ENCODE measurements at regions not wholly inside any gene's neighbourhood (a gene's known extent, or its start where the extent isn't known, plus 50 kb on each side); places are given as distances from the start of the nearest gene placed in this dataset.
A peak's percentile ranks its signal among the peaks of the same experiment; 100 is the strongest.

- DNase-seq (ENCODE audit: low read depth in 3 of 3): no peak
Measured at GRCh38 chr14:86003998-86004397, 474.1 kb downstream of the FLRT2 start.

GRCh38 chr14:85996551-85996950 is 466.6 kb downstream of the FLRT2 start:
- DNase-seq (ENCODE audit: low read depth in 3 of 3): no peak

- no peak for DNase-seq (ENCODE audit: low read depth in 3 of 3)
Measured at GRCh38 chr14:85991156-85991555, 461.2 kb downstream of the FLRT2 start.

DNA sequence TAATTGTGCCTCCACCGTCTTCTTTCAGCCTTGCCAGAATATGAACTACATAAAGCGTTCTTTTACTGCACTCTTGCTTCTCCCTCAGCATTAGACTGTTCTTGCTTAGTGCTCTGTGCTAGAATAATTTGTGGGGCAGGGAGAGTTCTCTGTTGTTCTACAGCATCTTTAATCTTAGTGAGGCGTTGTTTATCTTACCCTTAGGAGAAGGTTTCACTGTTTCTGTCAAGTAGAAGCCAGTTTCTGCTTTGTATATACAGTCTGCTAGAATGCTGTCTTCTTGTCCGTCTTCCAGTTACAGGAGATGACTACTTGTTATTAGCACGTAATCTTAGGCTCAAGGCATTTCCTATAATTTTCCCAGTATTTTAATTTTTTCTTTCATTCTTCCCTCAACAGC is 458.0 kb downstream of the FLRT2 start:
- no peak for DNase-seq (ENCODE audit: low read depth in 3 of 3)

DNA sequence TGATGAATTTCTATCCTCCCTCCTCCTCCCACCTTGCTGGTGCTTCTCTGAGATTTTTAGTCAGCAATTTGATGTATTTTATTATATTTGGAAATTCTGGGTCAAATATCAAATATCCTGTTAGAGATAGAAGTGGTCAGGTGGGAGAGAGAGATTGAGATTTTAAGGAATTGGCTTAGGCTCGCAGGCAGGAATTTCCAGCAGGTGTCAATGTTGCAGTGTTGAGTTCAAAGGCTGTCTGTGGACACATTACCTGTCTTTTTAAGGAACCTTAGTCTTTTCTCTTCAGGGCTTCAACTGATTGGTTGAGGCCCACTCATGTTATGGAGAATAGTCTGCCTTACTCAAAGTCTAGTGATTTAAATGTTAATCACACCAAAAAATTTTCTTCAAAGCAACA is 457.3 kb downstream of the FLRT2 start:
- DNase-seq (ENCODE audit: low read depth in 3 of 3): no peak

DNA sequence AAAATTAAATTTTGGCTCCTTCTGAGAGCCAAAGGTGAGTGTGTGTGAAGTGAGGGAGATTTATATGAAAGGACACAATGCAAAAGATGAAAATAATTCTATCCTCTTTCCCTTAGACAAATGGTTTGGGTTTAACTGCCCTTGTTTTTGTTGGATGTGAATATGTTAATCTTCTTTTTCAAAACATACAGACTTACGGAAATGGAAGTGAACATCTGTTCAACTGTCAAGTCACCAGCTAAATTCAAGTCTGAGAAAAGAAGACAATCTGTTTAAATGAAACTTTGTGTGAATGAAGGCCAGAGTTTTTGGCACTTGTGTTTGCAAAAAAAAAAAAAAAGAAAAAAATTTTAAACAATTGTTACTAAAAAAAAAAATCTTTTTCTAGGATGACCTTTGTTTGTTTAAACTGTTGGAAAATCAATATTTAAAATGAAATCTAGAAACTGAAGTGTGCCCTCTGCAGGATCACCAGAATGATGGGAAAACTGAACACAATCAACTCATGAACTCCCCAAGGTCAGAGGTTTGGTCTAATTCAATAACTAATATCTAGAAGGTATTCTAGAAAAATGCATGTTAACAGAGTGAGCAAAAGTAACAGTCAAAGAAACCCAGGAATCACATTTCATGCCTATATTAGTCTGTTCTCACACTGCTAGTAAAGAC is 448.8 kb downstream of the FLRT2 start:
- no peak for DNase-seq (ENCODE audit: low read depth in 3 of 3)

GRCh38 chr14:85974602-85975001 is 444.7 kb downstream of the FLRT2 start:
- no peak for DNase-seq (ENCODE audit: low read depth in 3 of 3)

DNA sequence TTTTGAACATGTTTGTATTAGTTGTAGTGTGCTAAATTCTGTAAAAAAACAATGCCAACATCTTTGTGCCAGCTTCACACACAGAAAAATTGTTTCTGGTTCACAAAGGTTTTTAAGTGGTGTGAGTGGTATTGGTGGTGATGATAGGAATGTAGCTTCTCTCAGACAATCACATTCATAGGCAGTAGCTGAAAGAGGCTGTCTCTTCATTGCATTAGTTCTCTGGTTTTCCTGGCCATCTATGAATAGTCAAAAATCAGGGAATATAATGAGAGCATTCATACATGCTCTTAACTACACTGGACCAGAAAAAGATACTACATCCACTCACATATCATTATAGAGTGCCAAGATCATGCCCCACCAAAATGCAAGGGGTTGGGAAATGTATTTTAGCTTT is 433.5 kb downstream of the FLRT2 start:
- DNase-seq (ENCODE audit: low read depth in 3 of 3): no peak

- no peak for DNase-seq (ENCODE audit: low read depth in 3 of 3)
Measured at GRCh38 chr14:85960756-85961155, 430.8 kb downstream of the FLRT2 start.

GRCh38 chr14:85959063-85959462 is 429.1 kb downstream of the FLRT2 start:
- DNase-seq (ENCODE audit: low read depth in 3 of 3): no peak

DNA sequence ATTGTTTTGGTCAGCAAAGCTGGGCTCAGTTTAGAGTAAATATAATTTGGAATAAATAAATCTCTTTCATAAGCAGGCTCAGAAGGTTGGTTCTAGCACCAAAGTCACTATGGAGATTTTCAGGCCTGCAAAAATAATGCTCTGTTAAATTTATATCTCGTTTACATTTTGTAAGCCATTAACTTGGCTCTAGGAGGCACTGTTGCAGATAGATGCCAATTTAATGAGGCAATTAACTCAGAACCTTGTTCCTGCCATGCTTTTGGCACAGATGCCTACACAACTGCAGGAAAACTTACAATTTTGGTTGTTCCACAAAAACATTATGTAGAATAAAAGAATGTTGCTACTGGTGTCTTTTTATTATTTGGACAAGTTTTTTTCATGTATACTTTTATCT is 428.1 kb downstream of the FLRT2 start:
- no peak for DNase-seq (ENCODE audit: low read depth in 3 of 3)

DNA sequence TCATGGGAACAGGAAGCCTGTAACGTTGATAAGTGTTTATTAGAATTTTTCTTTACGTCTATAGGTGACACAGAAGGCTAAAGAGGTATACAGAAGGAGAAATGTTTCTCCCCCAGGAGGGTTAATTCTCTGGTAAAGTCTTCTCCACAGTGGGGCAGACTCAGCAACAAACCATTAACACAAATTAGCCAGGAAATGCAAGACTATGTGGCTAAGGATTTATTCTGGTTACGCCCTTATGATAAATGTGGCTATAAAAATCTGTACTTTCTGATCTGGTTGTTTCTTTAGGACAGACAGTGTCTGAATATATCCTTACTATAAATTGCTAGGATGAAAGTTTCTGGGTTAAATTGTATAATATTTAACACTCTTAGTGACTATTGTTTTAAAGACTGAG is 423.3 kb downstream of the FLRT2 start:
- no peak for DNase-seq (ENCODE audit: low read depth in 3 of 3)

- no peak for DNase-seq (ENCODE audit: low read depth in 3 of 3)
Measured at GRCh38 chr14:85948153-85948552, 418.2 kb downstream of the FLRT2 start.

DNA sequence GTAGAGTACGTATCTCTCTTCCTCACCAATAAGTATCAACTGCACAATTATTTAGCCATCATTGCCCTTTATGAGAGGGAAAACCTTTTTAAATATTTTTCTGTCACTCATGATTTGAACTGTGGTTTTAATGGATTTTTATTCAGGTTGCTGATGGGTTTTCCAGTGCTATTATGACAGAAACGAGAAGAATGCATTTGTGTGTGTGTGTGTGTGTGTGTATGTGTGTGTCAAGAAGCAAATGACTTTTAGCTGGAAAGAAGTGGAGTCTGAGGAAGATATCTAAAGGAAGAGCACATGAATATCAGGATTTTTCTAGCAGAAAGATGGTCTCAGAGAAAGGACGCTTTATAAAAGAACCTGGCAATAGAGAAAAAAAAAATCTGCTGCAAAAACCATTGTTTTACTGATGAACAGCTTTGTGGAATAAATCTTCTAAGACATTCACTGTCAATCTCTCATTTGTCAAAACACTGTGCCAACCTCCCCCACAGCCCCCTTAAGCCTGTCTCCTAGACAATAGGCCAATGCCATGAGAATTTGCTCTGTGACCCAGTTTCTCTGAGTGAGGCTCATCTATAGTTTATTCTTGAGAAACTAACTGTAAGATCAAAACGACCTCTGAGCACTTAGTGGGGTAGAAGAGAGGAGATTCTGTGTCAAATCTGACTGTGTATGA is 417.7 kb downstream of the FLRT2 start:
- DNase-seq (ENCODE audit: low read depth in 3 of 3): no peak

DNA sequence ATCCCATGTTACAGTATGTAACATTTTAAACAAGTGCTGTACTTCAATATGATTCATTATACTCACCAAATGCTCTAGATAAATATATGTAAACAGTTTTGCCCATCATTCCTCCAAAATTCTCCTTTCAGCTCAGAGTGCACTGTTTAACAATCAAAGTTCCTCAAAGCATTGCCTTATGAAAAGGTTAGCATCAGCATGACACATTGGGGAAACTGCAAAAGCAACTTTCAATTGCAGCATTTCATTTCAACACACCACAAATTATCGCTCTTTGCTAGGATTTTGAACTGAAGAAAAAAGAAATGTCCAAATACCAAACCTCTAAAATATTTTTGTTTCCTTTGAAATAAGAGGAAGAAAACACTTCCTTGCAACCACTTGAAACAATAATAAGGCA is 413.2 kb downstream of the FLRT2 start:
- no peak for DNase-seq (ENCODE audit: low read depth in 3 of 3)

- no peak for DNase-seq (ENCODE audit: low read depth in 3 of 3)
Measured at GRCh38 chr14:85934886-85935254, 404.9 kb downstream of the FLRT2 start.

- DNase-seq (ENCODE audit: low read depth in 3 of 3): peak; percentile 11 to 40 (median 37)
Measured at GRCh38 chr14:85934123-85934885, 404.4 kb downstream of the FLRT2 start.

DNA sequence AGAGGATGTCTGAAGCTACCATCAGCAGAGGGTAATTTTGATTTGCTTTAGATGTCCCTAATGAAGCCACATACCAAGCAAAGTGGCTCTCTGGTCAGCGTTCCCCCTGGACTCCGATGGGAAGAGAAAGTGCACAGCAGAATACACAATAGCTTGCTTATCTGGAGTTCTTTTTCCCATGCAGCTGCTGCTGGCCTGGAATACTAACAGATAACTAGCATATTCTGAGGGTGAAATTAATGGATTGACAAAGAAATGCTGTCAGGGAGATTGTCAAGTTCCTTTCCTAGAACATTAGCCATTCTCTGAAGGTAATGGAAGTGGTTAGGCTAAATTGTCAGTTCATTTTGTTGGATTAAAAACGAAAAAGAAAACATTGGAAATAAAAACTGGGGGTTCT is 391.3 kb downstream of the FLRT2 start:
- DNase-seq (ENCODE audit: low read depth in 3 of 3): no peak

- DNase-seq (ENCODE audit: low read depth in 3 of 3): no peak
Measured at GRCh38 chr14:85917716-85918115, 387.8 kb downstream of the FLRT2 start.

GRCh38 chr14:85915711-85916110 is 385.8 kb downstream of the FLRT2 start:
- DNase-seq (ENCODE audit: low read depth in 3 of 3): no peak

DNA sequence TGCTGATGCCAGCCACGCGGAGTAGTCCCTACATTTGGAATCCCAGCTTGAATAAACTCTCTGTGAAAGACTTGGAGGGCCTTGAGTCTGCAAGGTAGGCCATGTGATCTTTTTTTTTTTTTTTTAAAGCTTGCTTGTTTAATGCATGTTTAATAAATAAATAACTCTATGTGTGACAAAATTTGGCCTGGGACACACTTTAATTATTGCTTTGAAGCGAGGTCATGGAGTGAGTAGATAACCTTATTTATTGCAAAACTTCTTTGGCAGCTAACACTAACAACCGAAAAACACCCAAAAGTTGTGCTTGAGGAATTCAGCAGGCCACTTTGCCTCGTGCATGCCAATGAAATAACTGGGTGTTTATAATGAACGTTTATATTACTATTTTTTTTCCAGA is 382.2 kb downstream of the FLRT2 start:
- DNase-seq (ENCODE audit: low read depth in 3 of 3): no peak

DNA sequence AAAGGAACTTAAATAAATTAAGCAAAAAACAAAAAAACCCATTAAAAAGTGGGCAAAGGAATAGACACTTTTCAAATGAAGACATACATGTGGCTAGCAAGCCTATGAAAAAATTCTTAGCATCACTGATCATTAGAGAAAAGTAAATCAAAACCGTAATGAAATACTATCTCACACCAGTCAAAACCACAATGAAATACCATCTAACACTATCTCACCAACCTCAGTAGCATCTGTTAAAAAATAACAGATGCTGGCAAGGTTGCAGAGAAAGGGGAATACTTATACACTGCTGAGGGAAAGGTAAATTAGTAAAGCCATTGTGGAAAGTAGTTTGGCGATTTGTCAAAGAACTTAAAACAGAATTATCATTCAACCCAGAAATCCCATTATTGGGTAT is 381.1 kb downstream of the FLRT2 start:
- no peak for DNase-seq (ENCODE audit: low read depth in 3 of 3)

GRCh38 chr14:85909581-85909980 is 379.6 kb downstream of the FLRT2 start:
- no peak for DNase-seq (ENCODE audit: low read depth in 3 of 3)
